ENCODE measurements at regions not wholly inside any gene's neighbourhood (a gene's known extent, or its start where the extent isn't known, plus 50 kb on each side); places are given as distances from the start of the nearest gene placed in this dataset.

DNA sequence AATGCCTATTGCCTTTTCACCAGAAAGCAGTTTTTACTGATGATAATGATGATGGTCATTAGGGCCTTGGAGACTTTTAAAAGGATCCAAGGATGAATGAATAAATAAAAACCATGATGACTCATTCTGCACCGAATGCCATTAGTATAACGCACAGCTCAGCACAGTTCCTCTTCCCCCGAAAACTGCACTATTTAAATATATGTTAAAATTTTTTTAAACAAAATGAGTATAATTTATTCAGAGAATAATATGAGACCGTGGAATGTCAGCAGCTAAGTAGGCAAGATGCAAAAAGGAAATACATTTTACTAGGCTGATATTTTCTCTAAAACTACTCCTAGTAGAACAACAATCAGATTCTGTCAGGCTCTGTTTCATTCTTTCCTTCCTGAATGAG lies 83.4 kb upstream of the NANOGP8 start:
- Histone ChIP-seq H3K4me3 (ENCODE audit: severe bottlenecking) (no peak overlapping the region), H3K4me1 (ENCODE audit: insufficient read depth, poor library complexity, severe bottlenecking) (peaks cover 9% of the 10 kb centered on the region), H3K9me3 (ENCODE audit: severe bottlenecking) (no peaks in the 10 kb centered on the region), H3K36me3 (ENCODE audit: low read depth) (no peaks in the 10 kb centered on the region), H3K27me3 (ENCODE audit: insufficient read depth, poor library complexity, severe bottlenecking) (no peaks in the 10 kb centered on the region), H3K27ac (ENCODE audit: poor library complexity, severe bottlenecking) (no peak overlapping the region)
- DNase-seq (ENCODE audit: low spot score) = no peak
- ATAC-seq (ENCODE audit: low read depth) = peak; percentile 98
- TF ChIP-seq, protein P1, sequence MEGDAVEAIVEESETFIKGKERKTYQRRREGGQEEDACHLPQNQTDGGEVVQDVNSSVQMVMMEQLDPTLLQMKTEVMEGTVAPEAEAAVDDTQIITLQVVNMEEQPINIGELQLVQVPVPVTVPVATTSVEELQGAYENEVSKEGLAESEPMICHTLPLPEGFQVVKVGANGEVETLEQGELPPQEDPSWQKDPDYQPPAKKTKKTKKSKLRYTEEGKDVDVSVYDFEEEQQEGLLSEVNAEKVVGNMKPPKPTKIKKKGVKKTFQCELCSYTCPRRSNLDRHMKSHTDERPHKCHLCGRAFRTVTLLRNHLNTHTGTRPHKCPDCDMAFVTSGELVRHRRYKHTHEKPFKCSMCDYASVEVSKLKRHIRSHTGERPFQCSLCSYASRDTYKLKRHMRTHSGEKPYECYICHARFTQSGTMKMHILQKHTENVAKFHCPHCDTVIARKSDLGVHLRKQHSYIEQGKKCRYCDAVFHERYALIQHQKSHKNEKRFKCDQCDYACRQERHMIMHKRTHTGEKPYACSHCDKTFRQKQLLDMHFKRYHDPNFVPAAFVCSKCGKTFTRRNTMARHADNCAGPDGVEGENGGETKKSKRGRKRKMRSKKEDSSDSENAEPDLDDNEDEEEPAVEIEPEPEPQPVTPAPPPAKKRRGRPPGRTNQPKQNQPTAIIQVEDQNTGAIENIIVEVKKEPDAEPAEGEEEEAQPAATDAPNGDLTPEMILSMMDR (IDR thresholded peaks at IDR 0.05; ENCODE audit: poor library complexity, severe bottlenecking) = no peak

DNA sequence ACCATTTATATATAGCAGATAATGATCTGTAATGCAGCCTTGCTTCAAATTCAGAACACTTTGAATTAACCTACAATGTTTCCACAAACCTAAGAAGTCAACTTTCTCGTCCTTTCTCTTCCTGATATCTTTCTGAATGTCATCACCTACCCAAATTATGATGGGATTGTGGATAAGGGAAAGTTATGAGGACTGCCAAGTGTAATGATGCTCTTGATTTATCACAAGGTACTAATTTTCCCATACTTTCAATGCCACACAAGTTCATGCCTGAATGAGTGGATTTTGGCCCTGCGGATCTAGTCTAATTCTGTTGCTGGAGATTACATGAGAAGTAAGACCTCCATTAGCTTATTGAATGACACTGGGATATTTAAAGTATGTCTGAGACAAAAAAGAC lies 82.6 kb upstream of the NANOGP8 start:
- H3K27ac ChIP-seq (ENCODE audit: poor library complexity, severe bottlenecking) = no peak overlapping the region
- TF ChIP-seq, protein P1 (IDR thresholded peaks at IDR 0.05; ENCODE audit: poor library complexity, severe bottlenecking) = no peak
- H3K4me3 ChIP-seq (ENCODE audit: severe bottlenecking) = no peak overlapping the region
- ATAC-seq (ENCODE audit: low read depth) = no peak
- no peaks in the 10 kb centered on the region for H3K9me3 ChIP-seq (ENCODE audit: severe bottlenecking)
- H3K27me3 ChIP-seq (ENCODE audit: insufficient read depth, poor library complexity, severe bottlenecking) = no peaks in the 10 kb centered on the region
- H3K36me3 ChIP-seq (ENCODE audit: low read depth) = no peaks in the 10 kb centered on the region
- H3K4me1 ChIP-seq (ENCODE audit: insufficient read depth, poor library complexity, severe bottlenecking) = peaks cover 9% of the 10 kb centered on the region
- DNase-seq (ENCODE audit: low spot score) = no peak

DNA sequence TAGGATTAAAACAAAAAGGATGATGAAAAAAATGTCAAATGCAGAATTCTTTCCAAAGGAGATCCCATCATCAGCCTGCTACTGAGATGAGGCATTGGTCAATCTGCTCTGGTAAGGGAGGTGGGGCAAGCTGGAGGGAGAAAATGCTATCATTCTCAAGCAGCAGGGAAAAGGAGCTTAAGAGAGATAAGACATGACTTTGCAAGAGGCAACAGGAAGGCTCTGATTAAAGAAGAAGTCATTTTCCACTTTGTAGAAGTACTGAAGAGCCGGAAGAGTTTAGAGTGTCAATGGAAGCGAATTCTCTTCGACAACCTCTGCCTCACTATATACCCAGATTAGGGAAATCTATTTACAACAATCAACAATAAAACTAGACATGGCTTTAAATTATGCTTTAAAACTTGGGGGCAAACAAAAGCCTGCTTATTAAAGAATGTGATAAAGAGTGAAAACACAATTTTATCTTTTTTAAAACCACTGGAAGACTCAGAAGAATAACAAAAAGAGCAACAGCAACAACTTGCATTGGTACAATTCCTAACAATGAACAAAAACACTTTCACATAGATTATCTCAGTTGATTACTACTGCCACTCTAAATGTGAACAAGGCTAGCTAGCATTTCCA lies 81.8 kb upstream of the NANOGP8 start:
- Histone ChIP-seq H3K4me3 (ENCODE audit: severe bottlenecking) (no peak overlapping the region), H3K27ac (ENCODE audit: poor library complexity, severe bottlenecking) (no peak overlapping the region), H3K4me1 (ENCODE audit: insufficient read depth, poor library complexity, severe bottlenecking) (peaks cover 9% of the 10 kb centered on the region), H3K9me3 (ENCODE audit: severe bottlenecking) (no peaks in the 10 kb centered on the region), H3K27me3 (ENCODE audit: insufficient read depth, poor library complexity, severe bottlenecking) (no peaks in the 10 kb centered on the region), H3K36me3 (ENCODE audit: low read depth) (no peaks in the 10 kb centered on the region)
- TF ChIP-seq, protein P1 (IDR thresholded peaks at IDR 0.05; ENCODE audit: poor library complexity, severe bottlenecking) = no peak
- ATAC-seq (ENCODE audit: low read depth) (no peak), DNase-seq (ENCODE audit: low spot score) (no peak)

DNA sequence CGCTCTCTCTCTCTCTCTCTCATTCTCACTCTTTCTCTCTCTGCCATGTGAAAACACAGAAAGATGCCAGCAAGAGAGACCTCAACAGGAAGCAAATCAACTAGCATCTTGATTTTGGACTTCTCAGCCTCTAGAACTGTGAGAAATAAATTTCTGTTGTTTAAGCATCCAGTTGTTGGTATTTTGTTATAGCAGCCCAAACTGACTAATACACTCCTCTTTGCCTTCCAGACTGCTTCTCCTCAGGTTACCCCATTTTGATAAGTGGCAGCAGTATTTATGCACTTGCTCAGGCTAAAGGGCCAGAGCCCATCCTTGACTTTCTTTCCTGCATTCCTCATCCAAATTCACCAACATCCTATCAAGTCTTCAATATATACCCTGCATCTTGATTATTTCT lies 76.6 kb upstream of the NANOGP8 start:
- Histone ChIP-seq H3K4me3 (ENCODE audit: severe bottlenecking) (no peak overlapping the region), H3K27ac (ENCODE audit: poor library complexity, severe bottlenecking) (no peak overlapping the region), H3K27me3 (ENCODE audit: insufficient read depth, poor library complexity, severe bottlenecking) (no peaks in the 10 kb centered on the region), H3K4me1 (ENCODE audit: insufficient read depth, poor library complexity, severe bottlenecking) (no peaks in the 10 kb centered on the region), H3K36me3 (ENCODE audit: low read depth) (no peaks in the 10 kb centered on the region), H3K9me3 (ENCODE audit: severe bottlenecking) (no peaks in the 10 kb centered on the region)
- TF ChIP-seq, protein P1 (IDR thresholded peaks at IDR 0.05; ENCODE audit: poor library complexity, severe bottlenecking) = no peak
- no peak for ATAC-seq (ENCODE audit: low read depth)
- DNase-seq (ENCODE audit: low spot score) = no peak

DNA sequence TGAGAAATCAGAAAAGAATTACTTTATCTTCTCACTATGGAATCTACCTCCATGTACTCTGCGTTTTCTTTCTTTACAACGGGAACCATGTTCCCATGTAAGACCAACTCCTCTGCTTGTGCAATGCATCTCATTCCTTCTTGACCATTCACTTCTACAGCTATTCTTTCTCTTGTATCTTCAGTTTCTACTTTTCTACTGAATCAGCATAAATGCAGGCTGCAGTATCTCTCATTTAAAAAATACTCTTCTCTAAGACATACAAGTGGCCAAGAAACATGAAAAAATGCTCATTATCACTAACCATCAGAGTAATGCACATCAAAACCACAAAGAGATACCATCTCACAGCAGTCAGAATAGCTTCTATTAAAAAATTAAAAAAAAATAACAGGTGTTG lies 74.1 kb upstream of the NANOGP8 start:
- H3K27ac ChIP-seq (ENCODE audit: poor library complexity, severe bottlenecking) = no peak overlapping the region
- no peaks in the 10 kb centered on the region for H3K9me3 ChIP-seq (ENCODE audit: severe bottlenecking)
- ATAC-seq (ENCODE audit: low read depth) (no peak), DNase-seq (ENCODE audit: low spot score) (no peak)
- TF ChIP-seq, protein P1 (IDR thresholded peaks at IDR 0.05; ENCODE audit: poor library complexity, severe bottlenecking) = no peak
- H3K27me3 ChIP-seq (ENCODE audit: insufficient read depth, poor library complexity, severe bottlenecking) = no peaks in the 10 kb centered on the region
- no peak overlapping the region for H3K4me3 ChIP-seq (ENCODE audit: severe bottlenecking)
- H3K36me3 ChIP-seq (ENCODE audit: low read depth) = no peaks in the 10 kb centered on the region
- H3K4me1 ChIP-seq (ENCODE audit: insufficient read depth, poor library complexity, severe bottlenecking) = no peaks in the 10 kb centered on the region
